Neural progenitor cell (in vitro differentiated cells): ENCODE measurements at regions not wholly inside any gene's neighbourhood (a gene's known extent, or its start where the extent isn't known, plus 50 kb on each side); places are given as distances from the start of the nearest gene placed in this dataset.
"Not testable (repeated sequence)": the region's sequence is repeated elsewhere in the genome, so short reads cannot be mapped to it uniquely, and the experiment has no call there.

ENCODE experiments used
- DNase-seq: peaks from one replicate; pipeline ENCODE4 v3.0.0-alpha.2; 2016; ENCODE audit warnings: low spot score
- H2AFZ ChIP-seq: fragments of 200-600 bp; sonication (generic); replicated peaks from 2 replicates; pipeline ENCODE4 v1.6.1; 2016; ENCODE audit warnings: antibody characterized with exemption
- H3F3A ChIP-seq: fragments of 200-600 bp; sonication (generic); 2 replicates; pipeline ENCODE4 v1.6.1; 2016; ENCODE audit warnings: antibody characterized with exemption, low read depth
- H3K27ac ChIP-seq: fragments of 200-600 bp; sonication (generic); 2 replicates; pipeline ENCODE4 v1.5.1; 2016; ENCODE audit warnings: mild to moderate bottlenecking
- H3K27me3 ChIP-seq: fragments of 200-600 bp; sonication (generic); 2 replicates; pipeline ENCODE4 v1.6.1; 2016; ENCODE audit warnings: mild to moderate bottlenecking, moderate library complexity
- H3K36me3 ChIP-seq: fragments of 200-600 bp; sonication (generic); 2 replicates; pipeline ENCODE4 v1.5.1; 2016
- H3K4me1 ChIP-seq: fragments of 200-600 bp; sonication (generic); 2 replicates; pipeline ENCODE4 v1.6.1; 2016; ENCODE audit warnings: mixed run types
- H3K4me2 ChIP-seq: fragments of 200-600 bp; sonication (generic); 2 replicates; pipeline ENCODE4 v1.6.1; 2016
- H3K4me3 ChIP-seq: fragments of 200-600 bp; sonication (generic); 2 replicates; pipeline ENCODE4 v1.5.1; 2016
- H3K79me2 ChIP-seq: fragments of 200-600 bp; sonication (generic); 2 replicates; pipeline ENCODE4 v1.6.1; 2016; ENCODE audit warnings: low read depth
- H3K9ac ChIP-seq: fragments of 200-600 bp; sonication (generic); 2 replicates; pipeline ENCODE4 v1.6.1; 2016
- H3K9me3 ChIP-seq: fragments of 200-600 bp; sonication (generic); 2 replicates; pipeline ENCODE4 v1.5.1; 2016; ENCODE audit warnings: low read depth
- H4K20me1 ChIP-seq: fragments of 200-600 bp; sonication (generic); 2 replicates; pipeline ENCODE4 v1.6.1; 2016; ENCODE audit warnings: low read depth
- H3K27ac Mint-ChIP-seq: 3 replicates; pipeline ENCODE4 v1.8.0; 2021; ENCODE audit warnings: mixed read lengths
- H3K27me3 Mint-ChIP-seq: 2 replicates; pipeline ENCODE4 v1.8.0; 2022; ENCODE audit warnings: low read depth, mild to moderate bottlenecking, inconsistent platforms, moderate library complexity, mixed read lengths; ENCODE audit not compliant: insufficient read depth
- H3K36me3 Mint-ChIP-seq: 3 replicates; pipeline ENCODE4 v1.8.0; 2021; ENCODE audit warnings: mixed read lengths
- H3K4me1 Mint-ChIP-seq: 3 replicates; pipeline ENCODE4 v1.8.0; 2021; ENCODE audit warnings: mixed read lengths
- H3K4me3 Mint-ChIP-seq: 3 replicates; pipeline ENCODE4 v1.8.0; 2021; ENCODE audit warnings: mild to moderate bottlenecking, moderate library complexity, mixed read lengths
- H3K9me3 Mint-ChIP-seq: 3 replicates; pipeline ENCODE4 v1.8.0; 2020; ENCODE audit warnings: mixed read lengths
- EZH2 ChIP-seq: fragments of 200-600 bp; sonication (generic); IDR thresholded peaks from 2 replicates; pipeline ENCODE4 v1.6.1; 2017; ENCODE audit warnings: antibody characterized with exemption, mild to moderate bottlenecking, moderate library complexity
- EZH2phosphoT487 ChIP-seq: fragments of 200-600 bp; sonication (generic); IDR thresholded peaks from 2 replicates; pipeline ENCODE4 v1.6.1; 2017; ENCODE audit warnings: antibody characterized with exemption
- TF ChIP-seq, protein P1 (sequence below): fragments of 200-600 bp; sonication (generic); IDR thresholded peaks from 2 replicates; pipeline ENCODE4 v1.5.1; 2017; ENCODE audit warnings: antibody characterized with exemption, mild to moderate bottlenecking

DNA sequence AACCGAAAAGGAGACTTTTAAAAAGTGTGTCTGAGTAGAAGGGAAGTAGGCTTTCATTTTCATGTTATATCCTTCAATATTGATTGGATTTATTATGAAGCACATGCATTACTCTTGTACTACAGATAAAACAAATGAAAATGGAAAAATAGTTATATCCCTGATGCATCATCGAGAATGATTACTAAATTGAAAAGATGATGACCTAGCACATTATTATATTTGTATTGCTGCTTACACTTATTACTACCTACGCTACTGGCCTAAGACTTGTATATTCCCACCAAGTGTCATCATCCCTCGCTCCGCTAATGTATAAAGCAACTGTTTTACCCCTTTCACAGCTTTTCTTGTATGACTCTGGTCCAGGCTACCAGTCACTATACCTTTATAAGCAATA is 922.4 kb downstream of the DIPK2A start:
- TF ChIP-seq EZH2 (no peak), EZH2phosphoT487 (no peak)
- TF ChIP-seq, protein P1, sequence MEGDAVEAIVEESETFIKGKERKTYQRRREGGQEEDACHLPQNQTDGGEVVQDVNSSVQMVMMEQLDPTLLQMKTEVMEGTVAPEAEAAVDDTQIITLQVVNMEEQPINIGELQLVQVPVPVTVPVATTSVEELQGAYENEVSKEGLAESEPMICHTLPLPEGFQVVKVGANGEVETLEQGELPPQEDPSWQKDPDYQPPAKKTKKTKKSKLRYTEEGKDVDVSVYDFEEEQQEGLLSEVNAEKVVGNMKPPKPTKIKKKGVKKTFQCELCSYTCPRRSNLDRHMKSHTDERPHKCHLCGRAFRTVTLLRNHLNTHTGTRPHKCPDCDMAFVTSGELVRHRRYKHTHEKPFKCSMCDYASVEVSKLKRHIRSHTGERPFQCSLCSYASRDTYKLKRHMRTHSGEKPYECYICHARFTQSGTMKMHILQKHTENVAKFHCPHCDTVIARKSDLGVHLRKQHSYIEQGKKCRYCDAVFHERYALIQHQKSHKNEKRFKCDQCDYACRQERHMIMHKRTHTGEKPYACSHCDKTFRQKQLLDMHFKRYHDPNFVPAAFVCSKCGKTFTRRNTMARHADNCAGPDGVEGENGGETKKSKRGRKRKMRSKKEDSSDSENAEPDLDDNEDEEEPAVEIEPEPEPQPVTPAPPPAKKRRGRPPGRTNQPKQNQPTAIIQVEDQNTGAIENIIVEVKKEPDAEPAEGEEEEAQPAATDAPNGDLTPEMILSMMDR = no peak
- Mint-ChIP-seq H3K9me3 (no peaks in the 10 kb centered on the region), H3K27me3 (no peaks in the 10 kb centered on the region), H3K36me3 (no peaks in the 10 kb centered on the region), H3K4me3 (no peak overlapping the region), H3K27ac (no peak overlapping the region), H3K4me1 (peaks cover 7% of the 10 kb centered on the region)
- Histone ChIP-seq H3K36me3 (no peaks in the 10 kb centered on the region), H3K9me3 (no peaks in the 10 kb centered on the region), H3K79me2 (no peaks in the 10 kb centered on the region), H2AFZ (no peak overlapping the region), H3K4me2 (no peak overlapping the region), H3K27me3 (no peaks in the 10 kb centered on the region), H3F3A (no peaks in the 10 kb centered on the region), H3K27ac (no peak overlapping the region), H4K20me1 (no peaks in the 10 kb centered on the region), H3K4me3 (no peak overlapping the region), H3K4me1 (no peaks in the 10 kb centered on the region), H3K9ac (no peak overlapping the region)
- DNase-seq = no peak

DNA sequence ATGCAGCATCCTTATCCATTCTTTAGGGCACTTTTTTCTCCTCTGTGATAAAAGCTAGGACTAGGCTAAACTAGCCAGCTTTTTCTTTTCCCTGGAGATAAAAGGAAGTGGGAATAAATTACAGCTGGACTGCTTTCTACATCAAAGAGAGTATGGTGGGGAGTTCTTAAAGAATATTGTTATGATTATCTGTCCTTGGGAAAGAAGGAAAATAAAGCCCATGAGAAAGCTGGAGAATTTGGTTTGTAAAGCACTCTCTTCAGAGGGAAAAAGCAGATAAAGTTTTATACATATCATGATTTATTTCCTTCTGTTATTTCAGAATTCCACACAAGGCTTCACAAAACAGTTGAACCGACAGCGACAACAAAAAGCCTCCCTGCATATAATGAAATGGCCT is 923.0 kb downstream of the DIPK2A start:
- Histone ChIP-seq H3F3A (no peaks in the 10 kb centered on the region), H3K27me3 (no peaks in the 10 kb centered on the region), H3K36me3 (no peaks in the 10 kb centered on the region), H3K4me2 (no peak overlapping the region), H3K9me3 (no peaks in the 10 kb centered on the region), H3K4me1 (no peaks in the 10 kb centered on the region), H3K79me2 (no peaks in the 10 kb centered on the region), H3K4me3 (no peak overlapping the region), H3K27ac (no peak overlapping the region), H3K9ac (no peak overlapping the region), H4K20me1 (no peaks in the 10 kb centered on the region), H2AFZ (no peak overlapping the region)
- no peaks in the 10 kb centered on the region for H3K9me3 Mint-ChIP-seq
- no peak overlapping the region for H3K27ac Mint-ChIP-seq
- no peak overlapping the region for H3K4me3 Mint-ChIP-seq
- no peaks in the 10 kb centered on the region for H3K27me3 Mint-ChIP-seq
- no peak for DNase-seq
- H3K36me3 Mint-ChIP-seq = no peaks in the 10 kb centered on the region
- TF ChIP-seq EZH2phosphoT487 (no peak), EZH2 (no peak)
- TF ChIP-seq, protein P1 = no peak
- H3K4me1 Mint-ChIP-seq = peaks cover 7% of the 10 kb centered on the region

- H3K27ac Mint-ChIP-seq = no peak overlapping the region
- Histone ChIP-seq H3K4me2 (no peak overlapping the region), H3F3A (no peaks in the 10 kb centered on the region), H4K20me1 (no peaks in the 10 kb centered on the region), H3K4me3 (no peak overlapping the region), H3K9me3 (no peaks in the 10 kb centered on the region), H3K36me3 (no peaks in the 10 kb centered on the region), H3K79me2 (no peaks in the 10 kb centered on the region), H3K4me1 (no peaks in the 10 kb centered on the region), H3K27ac (no peak overlapping the region), H3K27me3 (no peaks in the 10 kb centered on the region), H3K9ac (no peak overlapping the region), H2AFZ (no peak overlapping the region)
- peaks cover 4% of the 10 kb centered on the region for H3K27me3 Mint-ChIP-seq
- H3K9me3 Mint-ChIP-seq = peaks cover 7% of the 10 kb centered on the region
- no peak for DNase-seq
- no peaks in the 10 kb centered on the region for H3K36me3 Mint-ChIP-seq
- no peak for TF ChIP-seq EZH2
- TF ChIP-seq, protein P1 = no peak
- no peak for TF ChIP-seq EZH2phosphoT487
- no peaks in the 10 kb centered on the region for H3K4me1 Mint-ChIP-seq
- no peak overlapping the region for H3K4me3 Mint-ChIP-seq
Measured at GRCh38 chr3:144900366-144900765, 928.7 kb downstream of the DIPK2A start.

DNA sequence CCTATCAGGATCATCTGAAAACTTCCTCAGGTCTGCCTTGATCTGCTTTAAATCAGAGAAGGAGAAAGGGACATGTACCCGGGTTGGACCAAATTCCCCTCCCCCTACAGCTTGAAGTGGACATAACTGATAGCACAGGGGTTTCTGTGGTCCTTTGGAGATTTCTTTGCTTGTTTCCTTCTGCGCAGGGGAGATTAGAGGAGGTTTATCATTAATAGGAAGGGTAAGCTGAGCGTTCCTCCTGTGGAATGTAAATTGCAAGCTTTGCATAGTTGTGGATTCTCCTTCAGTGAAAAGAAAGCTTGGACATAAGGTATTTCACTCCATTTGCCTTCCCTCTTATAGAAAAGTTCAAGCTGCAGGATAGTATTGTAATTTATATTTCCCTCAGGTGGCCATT is 936.0 kb downstream of the DIPK2A start:
- not testable (repeated sequence) for H3K27me3 Mint-ChIP-seq, H3K27me3 ChIP-seq, H2AFZ ChIP-seq, H3K4me3 Mint-ChIP-seq, H3K79me2 ChIP-seq, H3K4me3 ChIP-seq, H3K27ac Mint-ChIP-seq, H3K36me3 ChIP-seq, H3K4me1 Mint-ChIP-seq, H3F3A ChIP-seq, H3K36me3 Mint-ChIP-seq, H3K9ac ChIP-seq, H3K4me2 ChIP-seq, DNase-seq, H4K20me1 ChIP-seq, H3K4me1 ChIP-seq, H3K9me3 ChIP-seq, H3K27ac ChIP-seq
- peaks cover 12% of the 10 kb centered on the region for H3K9me3 Mint-ChIP-seq
